HCT116 (cell line): ENCODE measurements at regions not wholly inside any gene's neighbourhood (a gene's known extent, or its start where the extent isn't known, plus 50 kb on each side); places are given as distances from the start of the nearest gene placed in this dataset.

Experiments
- EZH2 ChIP-seq: fragments of 200-600 bp; sonication (generic); IDR thresholded peaks from 2 replicates; pipeline ENCODE4 v1.6.1; 2017; ENCODE audit warnings: antibody characterized with exemption, mixed run types
- EZH2phosphoT487 ChIP-seq: fragments of 200-600 bp; IDR thresholded peaks from 2 replicates; pipeline ENCODE4 v1.6.1; 2018; ENCODE audit warnings: antibody characterized with exemption, borderline replicate concordance
- POLR2A ChIP-seq: IDR thresholded peaks from 2 replicates; pipeline ENCODE4 v1.7.0; 2011; ENCODE audit warnings: borderline replicate concordance; ENCODE audit not compliant: insufficient read depth, insufficient read length; ENCODE audit errors: extremely low read depth
- POLR2AphosphoS5 ChIP-seq: IDR thresholded peaks from 2 replicates; pipeline ENCODE4 v1.6.1; 2011; ENCODE audit warnings: mild to moderate bottlenecking, low read depth, low read length, moderate library complexity
- RAD21 ChIP-seq: IDR thresholded peaks from 2 replicates; pipeline ENCODE4 v1.6.1; 2012; ENCODE audit warnings: low read depth, mild to moderate bottlenecking
- SP1 ChIP-seq: IDR thresholded peaks from 2 replicates; pipeline ENCODE4 v1.6.1; 2012; ENCODE audit warnings: low read depth
- YY1 ChIP-seq: IDR thresholded peaks from 2 replicates; pipeline ENCODE4 v1.6.1; 2011; ENCODE audit warnings: low read length, low read depth, moderate library complexity, mild to moderate bottlenecking; ENCODE audit not compliant: insufficient replicate concordance; ENCODE audit errors: extremely low read depth
- TF ChIP-seq, protein P1 (sequence below), 3 experiments: fragments of 200-600 bp in 1 of 3; sonication (generic) in 1 of 3; IDR thresholded peaks in 2 of 3; conservative IDR thresholded peaks in 1 of 3; 2 replicates each; pipeline ENCODE4 v1.5.1; 2012 to 2017; ENCODE audit warnings: low read depth in 2 of 3, low read length in 2 of 3, antibody characterized with exemption in 1 of 3, borderline replicate concordance in 1 of 3, control low read depth in 1 of 3, mild to moderate bottlenecking in 1 of 3, mixed read lengths in 1 of 3, mixed run types in 1 of 3, moderate library complexity in 1 of 3; ENCODE audit not compliant: insufficient read depth in 1 of 3
- TF ChIP-seq, protein P2 (sequence below): IDR thresholded peaks from 2 replicates; pipeline ENCODE4 v1.6.1; 2012; ENCODE audit warnings: low read depth

DNA sequence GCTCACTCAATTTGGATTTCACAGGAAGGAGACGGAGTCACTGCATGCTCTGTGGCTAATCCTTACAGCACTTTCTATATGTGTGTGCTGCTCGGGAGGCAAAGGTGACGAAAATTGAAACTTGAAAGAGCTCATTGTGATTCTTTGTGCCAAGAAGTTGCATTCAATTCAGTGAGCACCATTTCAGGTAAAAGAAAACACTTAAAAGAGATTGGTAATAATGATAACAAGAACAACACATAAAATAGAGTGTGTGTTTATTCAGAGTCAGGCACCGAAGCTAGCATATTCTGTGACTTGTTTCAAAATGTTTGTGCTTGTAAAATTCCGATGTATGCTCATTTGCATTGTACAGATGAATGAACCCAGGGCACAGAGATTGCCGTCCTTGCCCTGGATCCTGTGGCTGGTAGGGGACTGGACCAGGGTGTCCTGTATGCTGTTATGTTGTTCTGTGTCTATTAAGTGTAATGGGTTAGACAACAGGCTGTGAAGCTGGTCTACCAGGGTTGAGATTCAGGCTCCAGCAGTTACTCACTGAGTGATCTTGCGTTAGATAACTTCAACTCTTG is 193.3 kb upstream of the PROK2 start:
- TF ChIP-seq EZH2 (no peak), POLR2AphosphoS5 (no peak), POLR2A (no peak), EZH2phosphoT487 (no peak), RAD21 (no peak), YY1 (no peak), SP1 (no peak)
- TF ChIP-seq, protein P1, sequence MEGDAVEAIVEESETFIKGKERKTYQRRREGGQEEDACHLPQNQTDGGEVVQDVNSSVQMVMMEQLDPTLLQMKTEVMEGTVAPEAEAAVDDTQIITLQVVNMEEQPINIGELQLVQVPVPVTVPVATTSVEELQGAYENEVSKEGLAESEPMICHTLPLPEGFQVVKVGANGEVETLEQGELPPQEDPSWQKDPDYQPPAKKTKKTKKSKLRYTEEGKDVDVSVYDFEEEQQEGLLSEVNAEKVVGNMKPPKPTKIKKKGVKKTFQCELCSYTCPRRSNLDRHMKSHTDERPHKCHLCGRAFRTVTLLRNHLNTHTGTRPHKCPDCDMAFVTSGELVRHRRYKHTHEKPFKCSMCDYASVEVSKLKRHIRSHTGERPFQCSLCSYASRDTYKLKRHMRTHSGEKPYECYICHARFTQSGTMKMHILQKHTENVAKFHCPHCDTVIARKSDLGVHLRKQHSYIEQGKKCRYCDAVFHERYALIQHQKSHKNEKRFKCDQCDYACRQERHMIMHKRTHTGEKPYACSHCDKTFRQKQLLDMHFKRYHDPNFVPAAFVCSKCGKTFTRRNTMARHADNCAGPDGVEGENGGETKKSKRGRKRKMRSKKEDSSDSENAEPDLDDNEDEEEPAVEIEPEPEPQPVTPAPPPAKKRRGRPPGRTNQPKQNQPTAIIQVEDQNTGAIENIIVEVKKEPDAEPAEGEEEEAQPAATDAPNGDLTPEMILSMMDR (IDR thresholded peaks at IDR 0.05 in 2 of 3, conservative IDR thresholded peaks at IDR 0.05 in 1 of 3; ENCODE audit: borderline replicate concordance in 1 of 3, insufficient read depth in 1 of 3, low read depth in 2 of 3, low read length in 2 of 3) = no peak
- TF ChIP-seq, protein P2, sequence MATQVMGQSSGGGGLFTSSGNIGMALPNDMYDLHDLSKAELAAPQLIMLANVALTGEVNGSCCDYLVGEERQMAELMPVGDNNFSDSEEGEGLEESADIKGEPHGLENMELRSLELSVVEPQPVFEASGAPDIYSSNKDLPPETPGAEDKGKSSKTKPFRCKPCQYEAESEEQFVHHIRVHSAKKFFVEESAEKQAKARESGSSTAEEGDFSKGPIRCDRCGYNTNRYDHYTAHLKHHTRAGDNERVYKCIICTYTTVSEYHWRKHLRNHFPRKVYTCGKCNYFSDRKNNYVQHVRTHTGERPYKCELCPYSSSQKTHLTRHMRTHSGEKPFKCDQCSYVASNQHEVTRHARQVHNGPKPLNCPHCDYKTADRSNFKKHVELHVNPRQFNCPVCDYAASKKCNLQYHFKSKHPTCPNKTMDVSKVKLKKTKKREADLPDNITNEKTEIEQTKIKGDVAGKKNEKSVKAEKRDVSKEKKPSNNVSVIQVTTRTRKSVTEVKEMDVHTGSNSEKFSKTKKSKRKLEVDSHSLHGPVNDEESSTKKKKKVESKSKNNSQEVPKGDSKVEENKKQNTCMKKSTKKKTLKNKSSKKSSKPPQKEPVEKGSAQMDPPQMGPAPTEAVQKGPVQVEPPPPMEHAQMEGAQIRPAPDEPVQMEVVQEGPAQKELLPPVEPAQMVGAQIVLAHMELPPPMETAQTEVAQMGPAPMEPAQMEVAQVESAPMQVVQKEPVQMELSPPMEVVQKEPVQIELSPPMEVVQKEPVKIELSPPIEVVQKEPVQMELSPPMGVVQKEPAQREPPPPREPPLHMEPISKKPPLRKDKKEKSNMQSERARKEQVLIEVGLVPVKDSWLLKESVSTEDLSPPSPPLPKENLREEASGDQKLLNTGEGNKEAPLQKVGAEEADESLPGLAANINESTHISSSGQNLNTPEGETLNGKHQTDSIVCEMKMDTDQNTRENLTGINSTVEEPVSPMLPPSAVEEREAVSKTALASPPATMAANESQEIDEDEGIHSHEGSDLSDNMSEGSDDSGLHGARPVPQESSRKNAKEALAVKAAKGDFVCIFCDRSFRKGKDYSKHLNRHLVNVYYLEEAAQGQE = no peak
